T-cell (primary cell): ENCODE measurements at regions not wholly inside any gene's neighbourhood (a gene's known extent, or its start where the extent isn't known, plus 50 kb on each side); places are given as distances from the start of the nearest gene placed in this dataset.

Experiments used
- ATAC-seq, 4 experiments: fragments of 200-7000 bp in 3 of 4; fragments of 150-1000 bp in 1 of 4; cut with Tn5 transposase; replicated peaks in 1 of 4; 1 replicate in 3 of 4; 2 replicates in 1 of 4; pipeline ENCODE4 v1.10.0; 2021; ENCODE audit warnings: moderate library complexity in 3 of 4, mild to moderate bottlenecking in 2 of 4, moderate number of reproducible peaks in 1 of 4
- CTCF ChIA-PET, 2 donors: fragments of 300-600 bp; sonication (Branson Sonifier 250); formaldehyde crosslinking; loops; one replicate each; lab custom pipeline; 2022; ENCODE audit warnings: antibody characterized with exemption in 2 of 2; lab: Charles Lee
- POLR2A ChIA-PET, 2 donors: fragments of 300-600 bp; sonication (Branson Sonifier 250); formaldehyde crosslinking; loops; one replicate each; lab custom pipeline; 2022; ENCODE audit warnings: antibody characterized with exemption in 2 of 2; lab: Charles Lee
- DNase-seq, 35 experiments: peaks; one replicate each; pipeline versions ENCODE4 v3.0.0 to v3.0.0-alpha.2; 2013 to 2023
- H3K27ac ChIP-seq: one replicate; pipeline ENCODE4 v1.5.1; 2013; ENCODE audit warnings: low read length
- H3K27me3 ChIP-seq, 2 experiments: replicated peaks in 1 of 2; 1 replicate in 1 of 2; 2 replicates in 1 of 2; pipeline versions ENCODE4 v1.6.1 to v1.7.0; 2013; ENCODE audit warnings: low read length in 1 of 2, mixed read lengths in 1 of 2; ENCODE audit not compliant: control insufficient read depth in 2 of 2, insufficient read depth in 2 of 2; ENCODE audit errors: extremely low read depth in 1 of 2
- H3K36me3 ChIP-seq, 2 donors: 1 replicate in 1 of 2; 2 replicates in 1 of 2; pipeline versions ENCODE4 v1.6.1 to v1.7.0; 2013; ENCODE audit warnings: low read length in 1 of 2; ENCODE audit not compliant: control insufficient read depth in 2 of 2, insufficient read depth in 1 of 2; ENCODE audit errors: extremely low read depth in 1 of 2
- H3K4me1 ChIP-seq, 2 experiments: 1 replicate in 1 of 2; 2 replicates in 1 of 2; pipeline versions ENCODE4 v1.6.1 to v1.7.0; 2013; ENCODE audit warnings: low read length in 2 of 2, mixed read lengths in 1 of 2; ENCODE audit not compliant: insufficient read depth in 2 of 2, control insufficient read depth in 1 of 2; ENCODE audit errors: extremely low read depth in 1 of 2
- H3K4me3 ChIP-seq, 2 donors: 1 replicate in 1 of 2; 2 replicates in 1 of 2; pipeline versions ENCODE4 v1.5.1 to v1.7.0; 2013; ENCODE audit warnings: mild to moderate bottlenecking in 2 of 2, low read length in 1 of 2, moderate library complexity in 1 of 2; ENCODE audit not compliant: control insufficient read depth in 1 of 2; ENCODE audit errors: extremely low read depth in 1 of 2
- H3K9me3 ChIP-seq: 2 replicates; pipeline ENCODE4 v1.7.0; 2013
- H3K27ac Mint-ChIP-seq, 2 donors: one replicate each; pipeline ENCODE4 v1.8.0; 2020 to 2021; ENCODE audit warnings: mild to moderate bottlenecking in 2 of 2, mixed read lengths in 2 of 2
- H3K27me3 Mint-ChIP-seq, 2 donors: one replicate each; pipeline ENCODE4 v1.8.0; 2021 to 2022; ENCODE audit warnings: mixed read lengths in 2 of 2
- H3K36me3 Mint-ChIP-seq: one replicate; pipeline ENCODE4 v1.8.0; 2021; ENCODE audit warnings: mixed read lengths
- H3K4me1 Mint-ChIP-seq, 3 donors: one replicate each; pipeline ENCODE4 v1.8.0; 2020 to 2022; ENCODE audit warnings: mixed read lengths in 3 of 3, mild to moderate bottlenecking in 1 of 3
- H3K4me3 Mint-ChIP-seq, 3 donors: one replicate each; pipeline ENCODE4 v1.8.0; 2020 to 2022; ENCODE audit warnings: mild to moderate bottlenecking in 3 of 3, mixed read lengths in 3 of 3, moderate library complexity in 3 of 3
- H3K9me3 Mint-ChIP-seq, 3 donors: one replicate each; pipeline ENCODE4 v1.8.0; 2020 to 2022; ENCODE audit warnings: mixed read lengths in 3 of 3
- WGBS: methylation state at CpG from one replicate; pipeline ENCODE4 v1.1.5; 2013; ENCODE audit warnings: missing lambda C conversion rate; ENCODE audit not compliant: insufficient coverage; 5-methylcytosine and 5-hydroxymethylcytosine counted together

DNA sequence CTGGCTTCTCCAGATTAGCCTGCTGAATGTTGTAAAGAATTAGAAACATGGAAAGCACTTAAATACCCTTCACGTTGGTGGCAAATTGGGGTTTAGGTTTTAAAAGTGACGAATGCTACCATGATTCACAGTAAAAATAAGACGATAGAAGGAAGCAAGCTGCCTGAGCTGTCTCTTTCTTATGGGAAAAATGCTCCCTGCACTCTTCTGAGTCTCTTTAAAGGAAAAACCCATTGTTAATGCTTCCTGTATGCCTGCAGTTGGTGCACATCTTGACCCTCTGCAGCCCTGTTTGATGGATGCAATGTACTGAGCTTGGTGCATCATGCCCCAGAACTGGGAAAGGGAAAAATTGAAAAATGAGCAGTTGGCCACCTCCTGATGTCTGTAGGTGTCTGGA is 258.6 kb upstream of the RASGRP1 start:
- no peaks in the 10 kb centered on the region for H3K4me1 Mint-ChIP-seq
- H3K27me3 Mint-ChIP-seq, result peaks cover 2 to 28% of the 10 kb centered on the region in 2 donors
- Histone ChIP-seq H3K36me3 (no peaks in the 10 kb centered on the region), H3K9me3 (no peaks in the 10 kb centered on the region), H3K27me3 (no peaks in the 10 kb centered on the region), H3K27ac (no peak overlapping the region), H3K4me3 (no peak overlapping the region), H3K4me1 (no peaks in the 10 kb centered on the region)
- DNase-seq, result no peak
- ChIA-PET POLR2A (interaction anchor here in 1 of 2 donors (0.7 kb wide), 1 partner anchor 17 kb away, joined by 3 read pairs; no protein-coding TSS in a partner anchor), CTCF (no interaction called here)
- no peak overlapping the region for H3K27ac Mint-ChIP-seq
- H3K36me3 Mint-ChIP-seq, result no peaks in the 10 kb centered on the region
- ATAC-seq, result no peak
- H3K4me3 Mint-ChIP-seq, result no peak overlapping the region
- no peaks in the 10 kb centered on the region for H3K9me3 Mint-ChIP-seq
- 94% methylated on average over 3 of the region's 3 CpGs for WGBS

DNA sequence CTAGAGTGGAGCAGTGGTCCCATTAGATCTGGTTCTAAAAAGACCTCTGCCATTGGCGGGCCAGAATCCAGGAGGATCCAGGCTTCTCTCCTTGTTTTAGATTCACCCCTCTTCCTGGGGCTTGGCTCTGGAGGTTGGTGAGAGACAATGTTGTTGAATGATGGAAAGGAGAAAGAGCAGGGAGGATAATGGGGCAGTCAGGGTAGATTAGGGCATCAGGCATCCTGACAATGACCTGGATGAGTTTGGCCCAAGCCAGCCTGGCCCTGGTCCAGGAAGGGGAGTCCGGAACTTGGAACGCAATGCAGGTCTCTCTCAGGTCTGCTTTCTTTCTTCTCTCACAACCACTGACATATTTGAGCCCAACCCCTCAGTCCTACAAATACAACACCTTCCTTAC is 260.1 kb upstream of the RASGRP1 start:
- no peaks in the 10 kb centered on the region for H3K4me1 Mint-ChIP-seq
- Histone ChIP-seq H3K4me1 (no peaks in the 10 kb centered on the region), H3K4me3 (no peak overlapping the region), H3K27me3 (peaks cover 0 to 2% of the 10 kb centered on the region in 2 experiments), H3K27ac (no peak overlapping the region), H3K9me3 (no peaks in the 10 kb centered on the region), H3K36me3 (no peaks in the 10 kb centered on the region)
- ChIA-PET POLR2A (no interaction called here), CTCF (no interaction called here)
- DNase-seq, result no peak
- H3K36me3 Mint-ChIP-seq, result no peaks in the 10 kb centered on the region
- ATAC-seq, result no peak
- H3K27me3 Mint-ChIP-seq, result peaks cover 8 to 28% of the 10 kb centered on the region in 2 donors
- H3K9me3 Mint-ChIP-seq, result no peaks in the 10 kb centered on the region
- H3K27ac Mint-ChIP-seq, result no peak overlapping the region
- H3K4me3 Mint-ChIP-seq, result no peak overlapping the region
- WGBS, result no CpG with 5 or more reads among the region's 3 CpGs

DNA sequence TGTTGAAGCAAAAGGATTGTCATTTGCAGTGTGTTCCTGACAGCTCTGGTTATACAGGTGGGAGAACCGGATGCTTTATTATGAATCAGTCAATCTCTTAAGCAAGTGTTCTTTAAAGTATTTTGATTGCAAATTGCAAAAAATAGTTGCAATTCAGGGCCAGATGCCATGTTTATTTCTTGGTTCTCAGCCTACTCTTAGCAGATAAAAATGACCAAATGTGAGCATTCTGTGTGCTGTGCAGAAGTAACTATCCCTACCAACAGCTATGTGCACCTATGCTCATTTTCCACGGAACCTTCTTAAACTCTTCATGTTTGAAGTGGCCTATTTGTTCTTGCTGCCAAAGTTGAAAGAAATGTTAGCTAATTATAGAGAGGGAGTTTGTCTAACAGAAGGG is 262.3 kb upstream of the RASGRP1 start:
- H3K9me3 ChIP-seq, result no peaks in the 10 kb centered on the region
- Mint-ChIP-seq H3K4me3 (no peak overlapping the region), H3K4me1 (no peaks in the 10 kb centered on the region), H3K27me3 (peaks cover 8 to 21% of the 10 kb centered on the region in 2 donors), H3K9me3 (no peaks in the 10 kb centered on the region), H3K27ac (no peak overlapping the region), H3K36me3 (no peaks in the 10 kb centered on the region)
- DNase-seq (no peak), ATAC-seq (no peak)
- no CpG with 5 or more reads among the region's 2 CpGs for WGBS
- no peaks in the 10 kb centered on the region for H3K4me1 ChIP-seq
- ChIA-PET POLR2A (no interaction called here), CTCF (no interaction called here)
- H3K4me3 ChIP-seq, result no peak overlapping the region
- H3K27me3 ChIP-seq, result peaks cover 0 to 2% of the 10 kb centered on the region in 2 experiments
- no peaks in the 10 kb centered on the region for H3K36me3 ChIP-seq
- no peak overlapping the region for H3K27ac ChIP-seq

DNA sequence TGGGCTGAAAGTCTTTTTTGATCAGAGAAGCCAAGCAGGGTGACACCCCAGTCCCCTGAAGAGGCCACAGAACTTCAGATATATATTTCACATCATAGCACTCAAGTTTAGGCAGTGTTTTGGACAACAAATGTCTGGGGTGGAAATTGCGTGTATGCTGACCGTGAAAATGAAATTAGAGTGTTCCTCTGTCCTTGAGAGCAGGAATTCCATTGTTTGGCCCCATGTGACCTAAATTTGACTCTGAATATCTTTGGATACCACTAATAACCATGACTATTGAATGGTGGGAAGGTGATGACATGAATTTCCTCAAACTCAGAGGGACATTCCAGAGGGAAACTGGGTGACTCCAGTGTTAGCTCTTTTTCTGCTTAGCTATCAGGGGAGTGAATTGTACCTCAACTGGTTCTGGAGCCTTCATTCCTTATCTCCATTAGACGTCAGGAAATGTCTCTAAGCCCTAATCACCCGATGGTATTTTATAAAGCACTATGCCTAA is 263.5 kb upstream of the RASGRP1 start:
- H3K27me3 Mint-ChIP-seq, result peaks cover 11 to 24% of the 10 kb centered on the region in 2 donors
- H3K27ac Mint-ChIP-seq, result no peak overlapping the region
- Histone ChIP-seq H3K9me3 (no peaks in the 10 kb centered on the region), H3K36me3 (no peaks in the 10 kb centered on the region), H3K4me3 (no peak overlapping the region), H3K4me1 (no peaks in the 10 kb centered on the region), H3K27ac (no peak overlapping the region), H3K27me3 (peaks cover 0 to 2% of the 10 kb centered on the region in 2 experiments)
- no peaks in the 10 kb centered on the region for H3K36me3 Mint-ChIP-seq
- H3K4me1 Mint-ChIP-seq, result peaks cover 0 to 3% (median 0%) of the 10 kb centered on the region in 3 donors
- ChIA-PET POLR2A (no interaction called here), CTCF (interaction anchor here in 1 of 2 donors (1.5 kb wide), 1 partner anchor 12 kb away, joined by 3 read pairs; no protein-coding TSS in a partner anchor)
- DNase-seq (no peak), ATAC-seq (no peak)
- H3K4me3 Mint-ChIP-seq, result no peak overlapping the region
- no CpG with 5 or more reads among the region's 4 CpGs for WGBS
- H3K9me3 Mint-ChIP-seq, result peaks cover 0 to 7% (median 3%) of the 10 kb centered on the region in 3 donors

DNA sequence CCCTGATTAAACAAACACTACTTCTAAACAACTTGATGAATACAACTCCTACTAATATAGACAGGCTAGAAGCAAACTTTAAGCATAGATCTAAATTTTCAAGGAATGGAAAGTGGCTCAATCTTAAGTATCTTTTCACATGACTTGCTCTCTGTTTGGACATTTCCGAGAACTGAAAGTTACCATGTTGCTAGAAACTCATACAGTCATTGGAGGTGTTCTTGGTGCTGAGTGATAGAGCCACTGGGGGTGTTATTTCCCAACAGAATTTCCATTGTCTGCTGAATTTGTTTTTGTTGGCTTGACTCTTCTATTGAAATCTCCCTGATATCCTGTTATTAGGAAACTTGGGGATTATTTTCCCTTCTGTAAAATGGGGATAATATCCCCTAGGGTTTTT is 264.5 kb upstream of the RASGRP1 start:
- WGBS, result no CpG with 5 or more reads among the region's 1 CpG
- ChIA-PET CTCF (no interaction called here), POLR2A (no interaction called here)
- no peaks in the 10 kb centered on the region for H3K36me3 ChIP-seq
- Mint-ChIP-seq H3K4me3 (no peak overlapping the region), H3K4me1 (peaks cover 0 to 3% (median 0%) of the 10 kb centered on the region in 3 donors), H3K27me3 (peaks cover 11 to 24% of the 10 kb centered on the region in 2 donors), H3K9me3 (peaks cover 0 to 14% (median 7%) of the 10 kb centered on the region in 3 donors), H3K36me3 (no peaks in the 10 kb centered on the region), H3K27ac (no peak overlapping the region)
- no peak for ATAC-seq
- H3K9me3 ChIP-seq, result no peaks in the 10 kb centered on the region
- no peak overlapping the region for H3K4me3 ChIP-seq
- no peaks in the 10 kb centered on the region for H3K4me1 ChIP-seq
- H3K27me3 ChIP-seq, result peaks cover 0 to 2% of the 10 kb centered on the region in 2 experiments
- H3K27ac ChIP-seq, result no peak overlapping the region
- no peak for DNase-seq

DNA sequence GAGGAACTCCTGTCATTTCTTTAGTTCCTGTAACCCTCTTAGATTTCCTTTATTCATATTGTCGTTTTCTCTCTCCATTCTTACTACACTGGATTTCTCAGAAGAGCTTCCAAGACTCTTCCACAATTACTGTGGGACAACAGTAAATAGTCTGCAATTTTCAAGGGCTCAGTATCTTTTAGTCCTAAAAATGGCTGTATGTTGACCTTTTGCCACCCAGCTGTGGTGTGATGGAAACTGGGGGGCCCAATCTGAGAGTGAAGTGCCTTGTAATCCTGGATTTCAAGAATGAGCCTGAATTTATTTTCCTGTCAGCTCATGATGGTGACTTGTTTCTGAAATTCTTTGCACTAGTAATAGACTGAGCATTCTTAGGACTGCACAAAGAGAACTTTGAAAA is 277.6 kb upstream of the RASGRP1 start:
- ChIA-PET POLR2A (no interaction called here), CTCF (interaction anchor here in 1 of 2 donors (0.6 kb wide), 1 partner anchor 81 kb away, joined by 3 read pairs; no protein-coding TSS in a partner anchor)
- no peaks in the 10 kb centered on the region for H3K9me3 ChIP-seq
- no CpG with 5 or more reads among the region's 1 CpG for WGBS
- H3K27me3 ChIP-seq, result peaks cover 0 to 6% of the 10 kb centered on the region in 2 experiments
- DNase-seq (no peak), ATAC-seq (no peak)
- H3K27ac Mint-ChIP-seq, result no peak overlapping the region
- no peaks in the 10 kb centered on the region for H3K36me3 Mint-ChIP-seq
- peaks cover 22 to 37% of the 10 kb centered on the region in 2 donors for H3K27me3 Mint-ChIP-seq
- no peaks in the 10 kb centered on the region for H3K4me1 ChIP-seq
- H3K4me3 ChIP-seq, result no peak overlapping the region
- H3K36me3 ChIP-seq, result no peaks in the 10 kb centered on the region
- H3K4me3 Mint-ChIP-seq, result no peak overlapping the region
- H3K9me3 Mint-ChIP-seq, result peaks cover 0 to 5% (median 0%) of the 10 kb centered on the region in 3 donors
- no peak overlapping the region for H3K27ac ChIP-seq
- peaks cover 0 to 4% (median 0%) of the 10 kb centered on the region in 3 donors for H3K4me1 Mint-ChIP-seq
